Stimulated activated effector memory CD8-positive, alpha-beta T cell treated with anti-CD3 and anti-CD28 coated beads, Interleukin-12 subunit alpha, Interleukin-12 subunit beta, amount 100 ng/mL, for 72 hours (primary cell): ENCODE measurements at regions not wholly inside any gene's neighbourhood (a gene's known extent, or its start where the extent isn't known, plus 50 kb on each side); places are given as distances from the start of the nearest gene placed in this dataset.

ENCODE experiments used
- ATAC-seq: fragments of 150-1000 bp; cut with Tn5 transposase; 2 replicates; pipeline ENCODE4 v1.10.0; 2021
- DNase-seq, 2 donors: peaks; one replicate each; pipeline ENCODE4 v3.0.0; 2021 to 2022; ENCODE audit warnings: low spot score in 2 of 2
- H3K27ac Mint-ChIP-seq: one replicate; pipeline ENCODE4 v1.8.0; 2022; ENCODE audit warnings: mild to moderate bottlenecking, mixed read lengths
- H3K36me3 Mint-ChIP-seq: one replicate; pipeline ENCODE4 v1.8.0; 2022; ENCODE audit warnings: mild to moderate bottlenecking, mixed read lengths
- H3K4me1 Mint-ChIP-seq: one replicate; pipeline ENCODE4 v1.8.0; 2022; ENCODE audit warnings: mixed read lengths
- H3K4me3 Mint-ChIP-seq: one replicate; pipeline ENCODE4 v1.8.0; 2022; ENCODE audit warnings: mild to moderate bottlenecking, mixed read lengths
- H3K9me3 Mint-ChIP-seq: one replicate; pipeline ENCODE4 v1.8.0; 2022; ENCODE audit warnings: mixed read lengths

- H3K9me3 Mint-ChIP-seq, result no peaks in the 10 kb centered on the region
- ATAC-seq, result no peak
- H3K27ac Mint-ChIP-seq, result no peak overlapping the region
Measured at GRCh38 chr10:128839701-128840100, 627.3 kb upstream of the MGMT start.

GRCh38 chr10:128843972-128844371 lies 623.1 kb upstream of the MGMT start:
- Mint-ChIP-seq H3K36me3 (no peaks in the 10 kb centered on the region), H3K9me3 (no peaks in the 10 kb centered on the region), H3K4me1 (no peaks in the 10 kb centered on the region), H3K4me3 (no peak overlapping the region), H3K27ac (no peak overlapping the region)
- no peak for ATAC-seq
- DNase-seq, result no peak

More at GRCh38 chr10:128839701-128840100, 627.3 kb upstream of the MGMT start:
- H3K4me3 Mint-ChIP-seq, result no peak overlapping the region
- H3K36me3 Mint-ChIP-seq, result no peaks in the 10 kb centered on the region
- no peaks in the 10 kb centered on the region for H3K4me1 Mint-ChIP-seq
- DNase-seq, result no peak

GRCh38 chr10:128846927-128847326 lies 620.1 kb upstream of the MGMT start:
- Mint-ChIP-seq H3K9me3 (no peaks in the 10 kb centered on the region), H3K4me1 (no peaks in the 10 kb centered on the region), H3K36me3 (no peaks in the 10 kb centered on the region), H3K4me3 (no peak overlapping the region), H3K27ac (no peak overlapping the region)
- ATAC-seq (no peak), DNase-seq (peak in 1 of 2 donors; percentile 29)

GRCh38 chr10:128848810-128849209 lies 618.2 kb upstream of the MGMT start:
- ATAC-seq (no peak), DNase-seq (peak in 1 of 2 donors; percentile 23)
- Mint-ChIP-seq H3K4me3 (no peak overlapping the region), H3K4me1 (no peaks in the 10 kb centered on the region), H3K9me3 (no peaks in the 10 kb centered on the region), H3K36me3 (no peaks in the 10 kb centered on the region), H3K27ac (no peak overlapping the region)

- H3K36me3 Mint-ChIP-seq, result no peaks in the 10 kb centered on the region
- no peak overlapping the region for H3K4me3 Mint-ChIP-seq
- no peak overlapping the region for H3K27ac Mint-ChIP-seq
- no peaks in the 10 kb centered on the region for H3K9me3 Mint-ChIP-seq
- ATAC-seq (no peak), DNase-seq (no peak)
- H3K4me1 Mint-ChIP-seq, result no peaks in the 10 kb centered on the region
Measured at GRCh38 chr10:128850647-128851046, 616.4 kb upstream of the MGMT start.

GRCh38 chr10:128851281-128851680 lies 615.8 kb upstream of the MGMT start:
- ATAC-seq, result no peak
- peak in 1 of 2 donors; percentile 10 for DNase-seq
- Mint-ChIP-seq H3K9me3 (no peaks in the 10 kb centered on the region), H3K36me3 (no peaks in the 10 kb centered on the region), H3K4me3 (no peak overlapping the region), H3K27ac (no peak overlapping the region), H3K4me1 (no peaks in the 10 kb centered on the region)

- peak in 1 of 2 donors; percentile 12 for DNase-seq
- no peaks in the 10 kb centered on the region for H3K36me3 Mint-ChIP-seq
- no peaks in the 10 kb centered on the region for H3K4me1 Mint-ChIP-seq
- no peak for ATAC-seq
- H3K27ac Mint-ChIP-seq, result no peak overlapping the region
- no peak overlapping the region for H3K4me3 Mint-ChIP-seq
- H3K9me3 Mint-ChIP-seq, result no peaks in the 10 kb centered on the region
Measured at GRCh38 chr10:128851726-128852125, 615.3 kb upstream of the MGMT start.

GRCh38 chr10:128852449-128852848 lies 614.6 kb upstream of the MGMT start:
- no peaks in the 10 kb centered on the region for H3K4me1 Mint-ChIP-seq
- DNase-seq, result peak in 1 of 2 donors; percentile 12
- H3K27ac Mint-ChIP-seq, result no peak overlapping the region
- H3K36me3 Mint-ChIP-seq, result no peaks in the 10 kb centered on the region
- H3K9me3 Mint-ChIP-seq, result no peaks in the 10 kb centered on the region
- no peak for ATAC-seq
- H3K4me3 Mint-ChIP-seq, result no peak overlapping the region

- no peak overlapping the region for H3K27ac Mint-ChIP-seq
- H3K4me3 Mint-ChIP-seq, result no peak overlapping the region
- no peaks in the 10 kb centered on the region for H3K36me3 Mint-ChIP-seq
- no peaks in the 10 kb centered on the region for H3K4me1 Mint-ChIP-seq
- peak in 1 of 2 donors; percentile 12 for DNase-seq
- H3K9me3 Mint-ChIP-seq, result no peaks in the 10 kb centered on the region
- no peak for ATAC-seq
Measured at GRCh38 chr10:128852902-128853301, 614.1 kb upstream of the MGMT start.

GRCh38 chr10:128853537-128853936 lies 613.5 kb upstream of the MGMT start:
- Mint-ChIP-seq H3K4me1 (no peaks in the 10 kb centered on the region), H3K9me3 (no peaks in the 10 kb centered on the region), H3K27ac (no peak overlapping the region), H3K4me3 (no peak overlapping the region), H3K36me3 (no peaks in the 10 kb centered on the region)
- peak in 1 of 2 donors; percentile 22 for DNase-seq
- no peak for ATAC-seq

GRCh38 chr10:128854204-128854603 lies 612.8 kb upstream of the MGMT start:
- H3K4me3 Mint-ChIP-seq, result no peak overlapping the region
- no peak overlapping the region for H3K27ac Mint-ChIP-seq
- no peaks in the 10 kb centered on the region for H3K4me1 Mint-ChIP-seq
- ATAC-seq (no peak), DNase-seq (peak in 1 of 2 donors; percentile 10)
- H3K36me3 Mint-ChIP-seq, result no peaks in the 10 kb centered on the region
- H3K9me3 Mint-ChIP-seq, result no peaks in the 10 kb centered on the region

GRCh38 chr10:128854963-128855362 lies 612.1 kb upstream of the MGMT start:
- no peak for ATAC-seq
- no peak overlapping the region for H3K4me3 Mint-ChIP-seq
- peak in 1 of 2 donors; percentile 25 for DNase-seq
- no peaks in the 10 kb centered on the region for H3K9me3 Mint-ChIP-seq
- no peak overlapping the region for H3K27ac Mint-ChIP-seq
- H3K36me3 Mint-ChIP-seq, result no peaks in the 10 kb centered on the region
- no peaks in the 10 kb centered on the region for H3K4me1 Mint-ChIP-seq

GRCh38 chr10:128855618-128856428 lies 611.2 kb upstream of the MGMT start:
- DNase-seq, result peak in 1 of 2 donors; percentile 33
- Mint-ChIP-seq H3K9me3 (no peaks in the 10 kb centered on the region), H3K4me3 (no peak overlapping the region), H3K36me3 (no peaks in the 10 kb centered on the region), H3K4me1 (no peaks in the 10 kb centered on the region), H3K27ac (no peak overlapping the region)
- no peak for ATAC-seq

GRCh38 chr10:128859738-128860386 lies 607.2 kb upstream of the MGMT start:
- no peaks in the 10 kb centered on the region for H3K9me3 Mint-ChIP-seq
- no peak overlapping the region for H3K4me3 Mint-ChIP-seq
- no peaks in the 10 kb centered on the region for H3K36me3 Mint-ChIP-seq
- no peaks in the 10 kb centered on the region for H3K4me1 Mint-ChIP-seq
- H3K27ac Mint-ChIP-seq, result no peak overlapping the region
- no peak for ATAC-seq
- DNase-seq, result peak in 1 of 2 donors; percentile 50

GRCh38 chr10:128860574-128860973 lies 606.5 kb upstream of the MGMT start:
- DNase-seq, result peak in 1 of 2 donors; percentile 17
- no peaks in the 10 kb centered on the region for H3K4me1 Mint-ChIP-seq
- H3K27ac Mint-ChIP-seq, result no peak overlapping the region
- no peak for ATAC-seq
- H3K9me3 Mint-ChIP-seq, result no peaks in the 10 kb centered on the region
- H3K4me3 Mint-ChIP-seq, result no peak overlapping the region
- H3K36me3 Mint-ChIP-seq, result no peaks in the 10 kb centered on the region
